Stomach (tissue), 8 donors: ENCODE measurements at regions not wholly inside any gene's neighbourhood (a gene's known extent, or its start where the extent isn't known, plus 50 kb on each side); places are given as distances from the start of the nearest gene placed in this dataset.
"Not testable (repeated sequence)": the region's sequence is repeated elsewhere in the genome, so short reads cannot be mapped to it uniquely, and the experiment has no call there.

Experiments
- DNase-seq, 2 donors: peaks; one replicate each; pipeline versions ENCODE4 v3.0.0 to v3.0.0-alpha.2; 2013 to 2019
- H3K27ac ChIP-seq, 5 donors: fragments of 200-600 bp in 4 of 5; sonication (generic) in 4 of 5; one replicate each; pipeline ENCODE4 v1.5.1; 2013 to 2019; ENCODE audit warnings: mild to moderate bottlenecking in 1 of 5, moderate library complexity in 1 of 5
- H3K27me3 ChIP-seq, 3 donors: fragments of 200-600 bp; sonication (generic); one replicate each; pipeline ENCODE4 v1.5.1; 2017 to 2019; ENCODE audit warnings: mixed run types in 1 of 3
- H3K36me3 ChIP-seq, 4 donors: fragments of 200-600 bp; sonication (generic); 1 replicate in 3 of 4; 2 replicates in 1 of 4; pipeline ENCODE4 v1.5.1; 2016 to 2019
- H3K4me1 ChIP-seq, 4 donors: fragments of 200-600 bp; sonication (generic); one replicate each; pipeline ENCODE4 v1.5.1; 2016 to 2019
- H3K4me3 ChIP-seq, 4 donors: fragments of 200-600 bp; sonication (generic) in 3 of 4; one replicate each; pipeline ENCODE4 v1.5.1; 2016 to 2019; ENCODE audit warnings: mild to moderate bottlenecking in 1 of 4
- H3K9me3 ChIP-seq, 4 donors: fragments of 200-600 bp; sonication (generic); one replicate each; pipeline ENCODE4 v1.5.1; 2016 to 2019
- CTCF ChIP-seq, 7 experiments: fragments of 450-650 bp in 4 of 7; fragments of 200-600 bp in 3 of 7; sonication (generic) in 3 of 7; IDR thresholded peaks; one replicate each; pipeline ENCODE4 v1.5.1; 2016 to 2019; ENCODE audit warnings: antibody characterized with exemption in 7 of 7, control low read depth in 2 of 7, mild to moderate bottlenecking in 1 of 7
- EP300 ChIP-seq: sonication (generic); formaldehyde crosslinking; IDR thresholded peaks from one replicate; pipeline ENCODE4 v1.6.1; 2017; ENCODE audit warnings: antibody characterized with exemption
- POLR2A ChIP-seq, 4 donors: fragments of 450-650 bp; IDR thresholded peaks; one replicate each; pipeline ENCODE4 v1.6.1; 2016; ENCODE audit warnings: antibody characterized with exemption in 4 of 4, control low read depth in 2 of 4, mild to moderate bottlenecking in 1 of 4, moderate library complexity in 1 of 4
- POLR2AphosphoS5 ChIP-seq, 3 donors: sonication (generic); formaldehyde crosslinking; IDR thresholded peaks; one replicate each; pipeline ENCODE4 v1.6.1; 2016; ENCODE audit warnings: antibody characterized with exemption in 3 of 3
- WGBS, 5 donors: extraction: QIAGEN DNeasy Blood & Tissue Kit in 3 of 5; methylation state at CpG; one replicate each; pipeline versions ENCODE4 v1.1.5 to v1.1.7; 2013 to 2018; 5-methylcytosine and 5-hydroxymethylcytosine counted together
- intact Hi-C: fragments of 100-400 bp; cut with DNase I; formaldehyde crosslinking; loops from one replicate; pipeline ENCODE4 v1.15.1; 2023; ENCODE audit warnings: low total_unique reads
- donor health status: healthy with polysubstance abuse.
- donor health status: Bipolar disorder and iron deficiency.
- donor health status: healthy.

GRCh38 chr1:65538664-65539063 is 118.2 kb downstream of the LEPR start:
- H3K36me3 ChIP-seq = no peaks in the 10 kb centered on the region
- DNase-seq = no peak
- no peaks in the 10 kb centered on the region for H3K9me3 ChIP-seq
- no peaks in the 10 kb centered on the region for H3K27me3 ChIP-seq
- WGBS, 5 donors = 7 to 53% (median 26%) methylated on average over 1 of the region's 1 CpG
- H3K4me1 ChIP-seq = peaks cover 0 to 11% (median 0%) of the 10 kb centered on the region in 4 donors
- intact Hi-C loops = no loop called here
- H3K4me3 ChIP-seq = no peak overlapping the region
- TF ChIP-seq EP300 = no peak
- no peak for TF ChIP-seq POLR2AphosphoS5 (IDR thresholded peaks at IDR 0.05)
- no peak for TF ChIP-seq CTCF (IDR thresholded peaks at IDR 0.05)
- TF ChIP-seq POLR2A (IDR thresholded peaks at IDR 0.05) = no peak
- H3K27ac ChIP-seq = peak overlapping the region in 1 of 5 donors; percentile 24

- WGBS, 5 donors = 61 to 69% (median 64%) methylated on average over 5 of the region's 5 CpGs
- intact Hi-C loops = no loop called here
- no peak overlapping the region for H3K27ac ChIP-seq
- H3K27me3 ChIP-seq = no peaks in the 10 kb centered on the region
- H3K9me3 ChIP-seq = no peaks in the 10 kb centered on the region
- H3K4me3 ChIP-seq = no peak overlapping the region
- no peak for DNase-seq
- TF ChIP-seq POLR2A (IDR thresholded peaks at IDR 0.05) (no peak), CTCF (IDR thresholded peaks at IDR 0.05) (no peak), POLR2AphosphoS5 (IDR thresholded peaks at IDR 0.05) (no peak), EP300 (no peak)
- H3K36me3 ChIP-seq = no peaks in the 10 kb centered on the region
- H3K4me1 ChIP-seq = peaks cover 0 to 11% (median 0%) of the 10 kb centered on the region in 4 donors
Measured at GRCh38 chr1:65539266-65540131, 119.0 kb downstream of the LEPR start.

- no peak for DNase-seq
- Histone ChIP-seq H3K27me3 (no peaks in the 10 kb centered on the region), H3K4me3 (no peak overlapping the region), H3K9me3 (no peaks in the 10 kb centered on the region), H3K27ac (no peak overlapping the region), H3K36me3 (no peaks in the 10 kb centered on the region), H3K4me1 (peaks cover 0 to 11% (median 0%) of the 10 kb centered on the region in 4 donors)
- WGBS, 5 donors = 62 to 79% (median 68%) methylated on average over 2 of the region's 2 CpGs
- intact Hi-C loops = no loop called here
- TF ChIP-seq EP300 = no peak
- no peak for TF ChIP-seq CTCF (IDR thresholded peaks at IDR 0.05)
- no peak for TF ChIP-seq POLR2AphosphoS5 (IDR thresholded peaks at IDR 0.05)
- TF ChIP-seq POLR2A (IDR thresholded peaks at IDR 0.05) = no peak
Measured at GRCh38 chr1:65541161-65541560, 120.7 kb downstream of the LEPR start.

GRCh38 chr1:65541865-65542264 is 121.4 kb downstream of the LEPR start:
- H3K4me1 ChIP-seq = peaks cover 0 to 11% (median 0%) of the 10 kb centered on the region in 4 donors
- no peaks in the 10 kb centered on the region for H3K27me3 ChIP-seq
- H3K4me3 ChIP-seq = no peak overlapping the region
- no peaks in the 10 kb centered on the region for H3K36me3 ChIP-seq
- intact Hi-C loops = no loop called here
- H3K9me3 ChIP-seq = no peaks in the 10 kb centered on the region
- TF ChIP-seq POLR2A (IDR thresholded peaks at IDR 0.05) (no peak), POLR2AphosphoS5 (IDR thresholded peaks at IDR 0.05) (no peak), CTCF (IDR thresholded peaks at IDR 0.05) (no peak), EP300 (no peak)
- H3K27ac ChIP-seq = no peak overlapping the region
- DNase-seq = no peak

GRCh38 chr1:65542592-65542991 is 122.1 kb downstream of the LEPR start:
- H3K36me3 ChIP-seq, intact Hi-C loops, H3K4me3 ChIP-seq, DNase-seq, H3K9me3 ChIP-seq, H3K27ac ChIP-seq, H3K27me3 ChIP-seq: not testable (repeated sequence)
- WGBS, 5 donors = 90 to 100% (median 95%) methylated on average over 1 of the region's 1 CpG
- H3K4me1 ChIP-seq = peaks cover 0 to 11% (median 0%) of the 10 kb centered on the region in 4 donors

GRCh38 chr1:65550306-65551010 is 130.0 kb downstream of the LEPR start:
- DNase-seq, H3K36me3 ChIP-seq, H3K4me3 ChIP-seq, H3K4me1 ChIP-seq, H3K27me3 ChIP-seq, intact Hi-C loops, H3K27ac ChIP-seq, H3K9me3 ChIP-seq: not testable (repeated sequence)
- 43 to 82% (median 62%) methylated on average over 18 to 25 of the region's 25 CpGs for WGBS, 5 donors

- intact Hi-C loops, H3K4me3 ChIP-seq, H3K27ac ChIP-seq, H3K27me3 ChIP-seq, H3K4me1 ChIP-seq, DNase-seq, H3K36me3 ChIP-seq: not testable (repeated sequence)
- 84 to 95% (median 93%) methylated on average over 2 of the region's 2 CpGs for WGBS, 5 donors
- H3K9me3 ChIP-seq = peaks cover 0 to 14% (median 7%) of the 10 kb centered on the region in 4 donors
Measured at GRCh38 chr1:65552484-65552883, 132.0 kb downstream of the LEPR start.
